ENCODE measurements at regions not wholly inside any gene's neighbourhood (a gene's known extent, or its start where the extent isn't known, plus 50 kb on each side); places are given as distances from the start of the nearest gene placed in this dataset.
"Not testable (repeated sequence)": the region's sequence is repeated elsewhere in the genome, so short reads cannot be mapped to it uniquely, and the experiment has no call there.

DNA sequence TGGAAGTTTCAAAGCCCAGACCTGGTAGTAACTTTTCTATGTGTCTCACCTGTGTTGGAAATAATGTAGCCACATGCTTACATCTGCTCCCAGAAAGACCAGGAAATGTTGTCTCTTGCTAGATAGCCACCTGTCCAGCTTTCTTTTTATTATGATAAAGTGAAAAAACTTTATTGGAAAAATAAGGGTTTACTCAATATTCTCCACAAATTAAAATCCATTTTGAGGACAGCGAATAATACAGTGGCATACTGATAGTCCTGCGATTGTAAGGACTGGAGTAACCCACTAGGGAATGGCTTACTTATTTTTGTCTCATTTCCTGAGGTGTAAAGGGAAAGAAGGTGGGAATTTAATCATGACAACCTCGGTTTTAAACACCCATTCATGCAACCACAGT is 100.1 kb downstream of the HFE start:
- Mint-ChIP-seq H3K9me3 (ENCODE audit: low read depth) (no peaks in the 10 kb centered on the region), H3K27me3 (no peaks in the 10 kb centered on the region), H3K27ac (no peak overlapping the region), H3K4me3 (no peak overlapping the region), H3K4me1 (peaks cover 43% of the 10 kb centered on the region), H3K36me3 (ENCODE audit: low read depth) (peaks cover 2% of the 10 kb centered on the region)
- DNase-seq = no peak
- intact Hi-C loops (cut with DNase I, micrococcal nuclease) = no loop called here
- ChIA-PET CTCF (interaction anchor here (0.8 to 2.3 kb wide), 4 partner anchors 11 to 31 kb away, joined by 3 to 10 read pairs (median 4); a partner anchor contains a TSS), POLR2A (interaction anchor here (0.6 to 5.5 kb wide), 6 partner anchors 11 to 727 kb away, joined by 5 to 126 read pairs (median 40); a partner anchor contains a TSS)
- ATAC-seq = no peak

DNA sequence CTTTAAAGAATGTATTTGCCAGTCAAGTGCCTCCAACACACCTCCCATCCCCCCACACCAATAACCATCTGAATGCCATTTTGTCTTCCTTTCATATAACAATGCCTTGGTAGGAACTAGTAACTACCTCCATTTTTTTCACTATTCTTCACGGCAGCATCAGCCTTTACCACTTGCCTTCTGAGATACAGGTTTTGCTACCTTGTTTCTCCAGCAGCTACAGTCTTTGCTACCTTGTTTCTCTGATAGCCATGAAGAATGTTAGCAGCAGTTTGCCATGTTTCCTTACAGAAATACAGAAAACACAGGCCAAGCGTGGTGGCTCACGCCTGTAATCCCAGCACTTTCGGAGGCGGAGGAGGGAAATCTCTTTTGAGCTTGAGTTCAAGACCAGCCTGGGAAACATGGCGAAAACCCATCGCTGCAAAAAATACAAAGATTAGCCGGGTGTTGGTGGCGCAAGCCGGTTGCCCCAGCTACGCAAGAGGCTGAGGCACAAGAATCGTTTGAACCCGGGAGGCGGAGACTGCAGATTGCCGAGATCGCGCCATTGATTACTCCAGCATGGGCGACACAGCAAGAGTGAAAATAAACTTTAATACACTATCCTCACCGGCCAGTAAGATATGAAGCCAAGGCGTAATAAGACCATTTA is 100.9 kb downstream of the HFE start:
- Mint-ChIP-seq H3K36me3 (ENCODE audit: low read depth) (peaks cover 2% of the 10 kb centered on the region), H3K4me1 (peaks cover 41% of the 10 kb centered on the region), H3K27ac (peak overlapping the region; percentile 94), H3K27me3 (no peaks in the 10 kb centered on the region), H3K4me3 (peak overlapping the region; percentile 82), H3K9me3 (ENCODE audit: low read depth) (no peaks in the 10 kb centered on the region)
- POLR2A ChIA-PET = interaction anchor here (0.6 to 5.5 kb wide), 19 partner anchors 8 to 1625 kb away, joined by 3 to 126 read pairs (median 6); a partner anchor contains a TSS
- CTCF ChIA-PET = interaction anchor here (1.3 to 3.4 kb wide), 6 partner anchors 9 to 62 kb away, joined by 3 to 16 read pairs (median 4); a partner anchor contains a TSS
- DNase-seq (peak; percentile 78), ATAC-seq (peak; percentile 23)
- intact Hi-C loops (cut with DNase I, micrococcal nuclease) = loop anchor here (2.0 kb wide), 4 partner anchors 15 to 97 kb away; a partner anchor contains a TSS

GRCh38 chr6:26191512-26191911 is 104.3 kb downstream of the HFE start:
- H3K9me3 Mint-ChIP-seq (ENCODE audit: low read depth); H3K27me3 Mint-ChIP-seq; H3K4me3 Mint-ChIP-seq; intact Hi-C loops (cut with DNase I, micrococcal nuclease); POLR2A ChIA-PET; DNase-seq; H3K27ac Mint-ChIP-seq; ATAC-seq: not testable (repeated sequence)
- CTCF ChIA-PET = interaction anchor here (0.6 to 1.0 kb wide), 3 partner anchors 9 to 25 kb away, joined by 3 to 4 read pairs (median 3); a partner anchor contains a TSS
- Mint-ChIP-seq H3K36me3 (ENCODE audit: low read depth) (peaks cover 14% of the 10 kb centered on the region), H3K4me1 (peaks cover 36% of the 10 kb centered on the region)

- Mint-ChIP-seq H3K27ac (peak overlapping the region; percentile 99), H3K4me3 (no peak overlapping the region), H3K9me3 (ENCODE audit: low read depth) (no peaks in the 10 kb centered on the region), H3K27me3 (no peaks in the 10 kb centered on the region), H3K4me1 (peaks cover 28% of the 10 kb centered on the region), H3K36me3 (ENCODE audit: low read depth) (peaks cover 24% of the 10 kb centered on the region)
- ChIA-PET POLR2A (interaction anchor here (0.5 to 6.6 kb wide), 2 partner anchors 17 to 36 kb away, joined by 8 to 248 read pairs; a partner anchor contains a TSS), CTCF (interaction anchor here (0.6 to 2.3 kb wide), 5 partner anchors 10 to 117 kb away, joined by 3 to 9 read pairs (median 3); a partner anchor contains a TSS)
- ATAC-seq = no peak
- no peak for DNase-seq
- intact Hi-C loops (cut with DNase I, micrococcal nuclease) = no loop called here
These were observed 106.5 kb downstream of the HFE start for GRCh38 chr6:26193467-26194328.

DNA sequence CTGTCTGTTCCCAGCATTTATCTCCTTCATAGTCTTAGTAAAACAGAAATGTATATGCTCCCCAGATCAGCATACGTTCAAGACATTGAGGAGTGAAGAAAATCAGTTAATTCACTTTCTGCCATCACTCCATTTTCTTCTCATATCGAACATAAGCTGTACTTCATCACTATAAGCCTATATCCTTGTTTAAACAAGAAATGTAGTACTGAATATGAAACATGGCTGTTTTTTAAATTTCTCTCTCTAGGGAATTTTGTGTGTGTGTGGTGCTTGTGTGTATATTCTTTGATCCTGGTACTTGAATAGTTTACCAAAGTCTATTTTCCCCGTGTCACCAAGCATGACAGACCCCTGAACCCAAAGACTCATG is 107.1 kb downstream of the HFE start:
- ChIA-PET POLR2A (interaction anchor here (0.5 to 6.6 kb wide), 4 partner anchors 17 to 85 kb away, joined by 3 to 248 read pairs (median 127); a partner anchor contains a TSS), CTCF (interaction anchor here (0.9 to 2.3 kb wide), 2 partner anchors 11 kb away, joined by 3 to 9 read pairs; a partner anchor contains a TSS)
- H3K9me3 Mint-ChIP-seq (ENCODE audit: low read depth) = no peaks in the 10 kb centered on the region
- H3K4me3 Mint-ChIP-seq = peak overlapping the region; percentile 98
- ATAC-seq (no peak), DNase-seq (no peak)
- H3K4me1 Mint-ChIP-seq = peaks cover 23% of the 10 kb centered on the region
- no peaks in the 10 kb centered on the region for H3K27me3 Mint-ChIP-seq
- H3K36me3 Mint-ChIP-seq (ENCODE audit: low read depth) = peaks cover 25% of the 10 kb centered on the region
- peak overlapping the region; percentile 99 for H3K27ac Mint-ChIP-seq
- intact Hi-C loops (cut with DNase I, micrococcal nuclease) = no loop called here

DNA sequence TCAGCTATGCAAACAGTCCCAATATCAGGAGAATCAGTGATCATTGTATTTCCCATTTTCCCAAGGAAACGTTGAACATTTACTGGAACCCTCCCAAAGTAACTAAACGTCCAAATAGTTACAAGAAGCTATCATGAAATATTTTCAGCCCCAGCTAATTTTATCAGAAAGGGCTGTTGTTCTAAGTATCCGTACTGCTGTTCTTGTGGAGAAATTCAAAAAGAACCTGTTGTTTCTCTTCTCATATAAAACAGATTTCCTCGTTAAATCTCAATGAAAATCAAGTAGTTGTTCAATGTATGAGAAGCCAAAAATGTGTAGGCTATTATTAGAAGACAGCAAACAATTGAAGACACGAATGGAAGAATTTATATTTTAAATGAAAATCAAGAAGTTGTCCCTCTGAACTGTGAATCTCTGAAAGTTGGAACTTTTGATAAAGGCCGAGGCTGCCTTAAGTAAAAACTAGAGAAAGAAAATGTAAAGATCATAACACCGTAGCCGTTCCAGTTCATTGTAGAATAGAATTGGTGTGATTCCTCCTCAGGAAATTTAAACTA is 107.7 kb downstream of the HFE start:
- Mint-ChIP-seq H3K4me1 (peaks cover 22% of the 10 kb centered on the region), H3K27me3 (no peaks in the 10 kb centered on the region), H3K27ac (peak overlapping the region; percentile 99), H3K4me3 (peak overlapping the region; percentile 98), H3K36me3 (ENCODE audit: low read depth) (peaks cover 25% of the 10 kb centered on the region), H3K9me3 (ENCODE audit: low read depth) (no peaks in the 10 kb centered on the region)
- ATAC-seq (no peak), DNase-seq (no peak)
- intact Hi-C loops (cut with DNase I, micrococcal nuclease) = loop anchor here (5.0 kb wide), 2 partner anchors 138 to 1697 kb away; a partner anchor contains a TSS
- POLR2A ChIA-PET = interaction anchor here (0.6 to 6.6 kb wide), 20 partner anchors 7 to 951 kb away, joined by 3 to 248 read pairs (median 36); a partner anchor contains a TSS
- CTCF ChIA-PET = interaction anchor here (0.6 to 2.3 kb wide), 3 partner anchors 12 to 1277 kb away, joined by 3 to 9 read pairs (median 4); a partner anchor contains a TSS

DNA sequence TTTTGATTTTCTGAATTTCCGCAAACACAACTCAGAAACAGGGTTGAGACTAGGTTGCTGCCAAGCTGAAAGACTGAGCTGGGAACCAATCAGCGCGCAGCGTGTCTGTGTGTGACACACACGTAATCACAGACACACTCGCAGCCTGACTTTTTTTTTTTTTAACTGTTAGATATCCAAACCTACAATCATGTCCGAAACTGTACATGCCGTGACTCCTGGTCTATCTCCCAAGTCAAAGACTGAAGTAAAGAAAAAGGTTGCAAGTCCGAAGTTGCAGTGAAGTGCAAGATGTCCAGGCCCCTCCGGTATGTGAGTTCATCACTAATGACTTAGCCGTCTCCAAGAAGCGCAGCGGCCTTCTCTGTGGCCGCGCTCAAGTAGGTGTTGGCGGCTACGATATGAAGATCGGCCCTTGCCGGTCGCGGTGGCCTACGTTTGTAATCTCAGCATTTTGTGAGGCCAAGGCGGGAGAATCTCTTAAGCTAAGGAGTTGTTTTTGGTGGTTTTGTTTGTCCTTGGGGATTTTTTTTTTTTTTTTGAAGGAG is 108.2 kb downstream of the HFE start:
- ChIA-PET CTCF (interaction anchor here (0.6 to 2.5 kb wide), 6 partner anchors 9 to 1276 kb away, joined by 3 to 16 read pairs (median 4); a partner anchor contains a TSS), POLR2A (interaction anchor here (0.6 to 6.6 kb wide), 23 partner anchors 7 to 951 kb away, joined by 3 to 248 read pairs (median 31); a partner anchor contains a TSS)
- ATAC-seq = peak; percentile 35
- no peaks in the 10 kb centered on the region for H3K27me3 Mint-ChIP-seq
- DNase-seq = peak; percentile 91
- H3K27ac Mint-ChIP-seq = peak overlapping the region; percentile 99
- H3K4me3 Mint-ChIP-seq = peak overlapping the region; percentile 98
- H3K36me3 Mint-ChIP-seq (ENCODE audit: low read depth) = peaks cover 25% of the 10 kb centered on the region
- no peaks in the 10 kb centered on the region for H3K9me3 Mint-ChIP-seq (ENCODE audit: low read depth)
- intact Hi-C loops (cut with DNase I, micrococcal nuclease) = loop anchor here (5.0 kb wide), 2 partner anchors 138 to 1697 kb away; a partner anchor contains a TSS
- peaks cover 25% of the 10 kb centered on the region for H3K4me1 Mint-ChIP-seq

DNA sequence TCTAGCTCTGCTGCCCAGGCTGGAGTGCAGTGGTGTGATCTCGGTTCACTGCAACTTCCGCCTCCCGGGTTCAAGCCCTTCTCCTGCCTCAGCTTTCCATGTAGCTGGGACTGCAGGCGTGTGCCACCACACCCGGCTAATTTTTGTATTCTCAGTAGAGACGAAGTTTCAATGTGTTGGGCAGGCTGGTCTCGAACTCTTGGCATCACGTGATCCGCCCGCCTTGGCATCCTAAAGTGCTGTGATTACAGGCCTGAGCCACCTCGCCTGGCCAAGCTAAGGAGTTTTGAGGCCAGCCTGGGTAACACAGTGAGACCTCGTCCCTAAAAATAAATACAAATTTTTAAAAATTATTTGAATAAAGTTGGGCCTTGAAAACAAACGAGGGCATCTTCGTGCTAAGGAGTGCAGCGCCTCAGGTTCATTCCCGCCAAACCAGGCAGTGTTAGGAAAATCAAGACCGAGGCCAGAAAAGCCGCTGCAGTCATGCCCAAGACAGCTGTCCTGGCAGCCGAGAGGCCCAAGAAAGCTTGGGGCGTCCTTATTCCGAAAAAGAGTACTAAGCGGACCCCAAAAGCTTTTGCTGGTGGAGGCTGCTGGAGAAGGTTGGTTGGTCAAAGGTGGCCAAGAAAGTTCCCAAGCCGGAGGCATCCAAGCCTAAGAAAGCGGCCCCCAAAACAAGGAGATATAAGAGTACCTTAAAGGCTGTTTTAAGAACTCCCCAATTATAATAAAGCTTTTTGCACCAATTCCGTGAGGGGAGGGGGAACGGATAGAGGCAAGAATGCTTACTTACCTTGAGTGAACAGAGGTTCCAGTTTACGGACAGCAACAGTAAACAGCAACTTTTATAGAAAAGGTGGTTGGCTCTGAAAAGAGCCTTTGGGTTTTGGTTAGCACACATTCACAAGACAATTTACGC is 109.0 kb downstream of the HFE start:
- Mint-ChIP-seq H3K27ac (peak overlapping the region; percentile 99), H3K4me1 (peaks cover 28% of the 10 kb centered on the region), H3K4me3 (peak overlapping the region; percentile 98), H3K36me3 (ENCODE audit: low read depth) (peaks cover 25% of the 10 kb centered on the region), H3K9me3 (ENCODE audit: low read depth) (no peaks in the 10 kb centered on the region), H3K27me3 (no peaks in the 10 kb centered on the region)
- DNase-seq (peak; percentile 78), ATAC-seq (no peak)
- ChIA-PET POLR2A (interaction anchor here (0.6 to 6.6 kb wide), 27 partner anchors 8 to 1697 kb away, joined by 3 to 248 read pairs (median 12); a partner anchor contains a TSS), CTCF (interaction anchor here (1.0 to 3.5 kb wide), 6 partner anchors 8 to 38 kb away, joined by 3 to 30 read pairs (median 6); a partner anchor contains a TSS)
- intact Hi-C loops (cut with DNase I, micrococcal nuclease) = loop anchor here (2.0 to 5.0 kb wide), 5 partner anchors 55 to 1696 kb away; a partner anchor contains a TSS

GRCh38 chr6:26196846-26197635 is 109.8 kb downstream of the HFE start:
- H3K9me3 Mint-ChIP-seq (ENCODE audit: low read depth) = no peaks in the 10 kb centered on the region
- DNase-seq (peak; percentile 86), ATAC-seq (peak; percentile 43)
- CTCF ChIA-PET = interaction anchor here (0.6 to 3.6 kb wide), 13 partner anchors 8 to 358 kb away, joined by 3 to 30 read pairs (median 6); a partner anchor contains a TSS
- peaks cover 25% of the 10 kb centered on the region for H3K36me3 Mint-ChIP-seq (ENCODE audit: low read depth)
- peak overlapping the region; percentile 99 for H3K27ac Mint-ChIP-seq
- intact Hi-C loops (cut with DNase I, micrococcal nuclease) = loop anchor here (1.0 to 5.0 kb wide), 10 partner anchors 8 to 1695 kb away; a partner anchor contains a TSS
- H3K4me3 Mint-ChIP-seq = peak overlapping the region; percentile 98
- H3K4me1 Mint-ChIP-seq = peaks cover 28% of the 10 kb centered on the region
- POLR2A ChIA-PET = interaction anchor here (0.5 to 6.6 kb wide), 20 partner anchors 8 to 1696 kb away, joined by 3 to 248 read pairs (median 36); a partner anchor contains a TSS
- no peaks in the 10 kb centered on the region for H3K27me3 Mint-ChIP-seq

All from activated CD4-positive, alpha-beta T cell treated with anti-CD3 and anti-CD28 coated beads for 36 hours (primary cell).